ENCODE measurements at regions not wholly inside any gene's neighbourhood (a gene's known extent, or its start where the extent isn't known, plus 50 kb on each side); places are given as distances from the start of the nearest gene placed in this dataset.
"Not testable (repeated sequence)": the region's sequence is repeated elsewhere in the genome, so short reads cannot be mapped to it uniquely, and the experiment has no call there.

DNA sequence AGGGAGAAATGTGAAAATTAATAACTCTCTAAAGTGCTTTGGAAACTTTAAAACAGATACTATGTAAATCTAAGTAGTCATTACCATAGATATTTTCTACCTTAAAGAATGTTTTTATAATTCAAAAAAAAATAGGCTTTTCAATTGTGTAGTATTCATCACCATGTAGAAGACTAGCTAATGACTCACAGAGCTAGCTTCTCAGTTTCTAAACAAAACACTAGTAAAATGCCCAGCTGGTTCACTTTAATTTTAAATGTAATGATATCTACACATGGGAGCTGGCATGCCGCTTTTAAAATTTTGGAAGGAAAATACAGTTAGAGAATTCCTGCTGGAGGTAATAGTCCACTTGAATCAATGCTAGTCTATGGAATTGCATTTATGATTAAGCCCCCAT lies 509.8 kb downstream of the CSNK1G3 start:
- Histone ChIP-seq H3K4me3 (ENCODE audit: control insufficient read depth in 2 of 3, extremely low read depth in 1 of 3, insufficient read depth in 2 of 3, low read depth in 1 of 3, low read length in 3 of 3) (no peak overlapping the region), H3K4me1 (ENCODE audit: control insufficient read depth, extremely low read depth, insufficient read depth, low read length) (no peaks in the 10 kb centered on the region), H3K4me2 (ENCODE audit: control insufficient read depth, extremely low read depth, insufficient read depth, low read depth, low read length) (no peak overlapping the region), H4K20me1 (ENCODE audit: control insufficient read depth, extremely low read depth, insufficient read depth, low read length) (no peaks in the 10 kb centered on the region), H3K9ac (ENCODE audit: control insufficient read depth, extremely low read depth, insufficient read depth, low read length) (no peak overlapping the region), H3K36me3 (ENCODE audit: control insufficient read depth in 2 of 2, extremely low read depth in 1 of 2, insufficient read depth in 2 of 2, low read length in 2 of 2) (no peaks in the 10 kb centered on the region), H2AFZ (ENCODE audit: control insufficient read depth, low read length) (no peak overlapping the region), H3K79me2 (ENCODE audit: control insufficient read depth, insufficient read depth, low read length) (no peaks in the 10 kb centered on the region), H3K27ac (ENCODE audit: control insufficient read depth, insufficient read depth, low read length) (no peak overlapping the region), H3K27me3 (ENCODE audit: control insufficient read depth, extremely low read depth, insufficient read depth, low read length) (no peaks in the 10 kb centered on the region), H3K9me3 (ENCODE audit: control insufficient read depth, low read depth, low read length) (no peaks in the 10 kb centered on the region), H3K9me1 (ENCODE audit: control insufficient read depth, extremely low read depth, insufficient read depth, low read length) (no peaks in the 10 kb centered on the region)
- dilution Hi-C loops (cut with MboI; ENCODE audit: extremely low pct_ligation_motif_present, low sequenced_read_pairs) = no loop called here
- DNase-seq (ENCODE audit: low read depth, low spot score) (no peak), FAIRE-seq (no peak)
- TF ChIP-seq, protein P1, sequence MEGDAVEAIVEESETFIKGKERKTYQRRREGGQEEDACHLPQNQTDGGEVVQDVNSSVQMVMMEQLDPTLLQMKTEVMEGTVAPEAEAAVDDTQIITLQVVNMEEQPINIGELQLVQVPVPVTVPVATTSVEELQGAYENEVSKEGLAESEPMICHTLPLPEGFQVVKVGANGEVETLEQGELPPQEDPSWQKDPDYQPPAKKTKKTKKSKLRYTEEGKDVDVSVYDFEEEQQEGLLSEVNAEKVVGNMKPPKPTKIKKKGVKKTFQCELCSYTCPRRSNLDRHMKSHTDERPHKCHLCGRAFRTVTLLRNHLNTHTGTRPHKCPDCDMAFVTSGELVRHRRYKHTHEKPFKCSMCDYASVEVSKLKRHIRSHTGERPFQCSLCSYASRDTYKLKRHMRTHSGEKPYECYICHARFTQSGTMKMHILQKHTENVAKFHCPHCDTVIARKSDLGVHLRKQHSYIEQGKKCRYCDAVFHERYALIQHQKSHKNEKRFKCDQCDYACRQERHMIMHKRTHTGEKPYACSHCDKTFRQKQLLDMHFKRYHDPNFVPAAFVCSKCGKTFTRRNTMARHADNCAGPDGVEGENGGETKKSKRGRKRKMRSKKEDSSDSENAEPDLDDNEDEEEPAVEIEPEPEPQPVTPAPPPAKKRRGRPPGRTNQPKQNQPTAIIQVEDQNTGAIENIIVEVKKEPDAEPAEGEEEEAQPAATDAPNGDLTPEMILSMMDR (optimal IDR thresholded peaks at IDR 0.05 in 1 of 3, IDR thresholded peaks at IDR 0.05 in 1 of 3, conservative IDR thresholded peaks at IDR 0.05 in 1 of 3; ENCODE audit: extremely low read depth in 1 of 3, insufficient read depth in 2 of 3, low read length in 3 of 3) = no peak
- no peak for TF ChIP-seq EZH2 (IDR thresholded peaks at IDR 0.05; ENCODE audit: low read length)

DNA sequence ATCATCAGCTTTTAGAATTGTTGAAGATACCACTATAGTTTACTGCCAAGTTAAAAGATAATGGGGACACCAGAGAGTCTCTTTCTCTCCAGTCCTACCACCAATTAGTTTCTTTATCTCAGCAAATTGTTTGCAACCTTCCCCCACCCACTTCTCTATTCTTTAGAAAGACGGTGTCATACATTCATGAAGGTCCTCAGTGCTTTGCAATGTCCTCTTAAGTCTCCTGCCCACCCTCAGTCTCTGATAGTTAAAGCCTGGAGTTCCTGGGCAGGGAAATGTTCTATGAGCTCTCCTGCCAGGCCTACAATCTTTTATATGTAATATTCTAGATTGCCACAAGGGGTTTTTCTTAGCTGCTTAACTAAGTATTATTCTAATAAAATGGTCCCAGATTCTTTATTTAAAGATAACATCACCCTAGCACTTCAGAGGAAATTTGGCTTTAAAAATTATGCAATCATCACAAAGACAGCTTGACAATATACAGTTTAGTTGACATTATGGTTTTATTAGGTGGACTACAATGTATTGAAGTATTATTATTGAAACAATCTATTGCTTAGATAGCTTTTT lies 509.2 kb downstream of the CSNK1G3 start:
- dilution Hi-C loops (cut with MboI; ENCODE audit: extremely low pct_ligation_motif_present, low sequenced_read_pairs) = no loop called here
- no peaks in the 10 kb centered on the region for H3K27me3 ChIP-seq (ENCODE audit: control insufficient read depth, extremely low read depth, insufficient read depth, low read length)
- H4K20me1 ChIP-seq (ENCODE audit: control insufficient read depth, extremely low read depth, insufficient read depth, low read length) = no peaks in the 10 kb centered on the region
- H2AFZ ChIP-seq (ENCODE audit: control insufficient read depth, low read length) = no peak overlapping the region
- no peaks in the 10 kb centered on the region for H3K79me2 ChIP-seq (ENCODE audit: control insufficient read depth, insufficient read depth, low read length)
- no peaks in the 10 kb centered on the region for H3K36me3 ChIP-seq (ENCODE audit: control insufficient read depth in 2 of 2, extremely low read depth in 1 of 2, insufficient read depth in 2 of 2, low read length in 2 of 2)
- H3K27ac ChIP-seq (ENCODE audit: control insufficient read depth, insufficient read depth, low read length) = no peak overlapping the region
- H3K4me1 ChIP-seq (ENCODE audit: control insufficient read depth, extremely low read depth, insufficient read depth, low read length) = no peaks in the 10 kb centered on the region
- DNase-seq (ENCODE audit: low read depth, low spot score) = no peak
- H3K4me3 ChIP-seq (ENCODE audit: control insufficient read depth in 2 of 3, extremely low read depth in 1 of 3, insufficient read depth in 2 of 3, low read depth in 1 of 3, low read length in 3 of 3) = no peak overlapping the region
- no peaks in the 10 kb centered on the region for H3K9me1 ChIP-seq (ENCODE audit: control insufficient read depth, extremely low read depth, insufficient read depth, low read length)
- FAIRE-seq = no peak
- no peak overlapping the region for H3K4me2 ChIP-seq (ENCODE audit: control insufficient read depth, extremely low read depth, insufficient read depth, low read depth, low read length)
- H3K9me3 ChIP-seq (ENCODE audit: control insufficient read depth, low read depth, low read length) = no peaks in the 10 kb centered on the region
- TF ChIP-seq EZH2 (IDR thresholded peaks at IDR 0.05; ENCODE audit: low read length) = no peak
- TF ChIP-seq, protein P1 (optimal IDR thresholded peaks at IDR 0.05 in 1 of 3, IDR thresholded peaks at IDR 0.05 in 1 of 3, conservative IDR thresholded peaks at IDR 0.05 in 1 of 3; ENCODE audit: extremely low read depth in 1 of 3, insufficient read depth in 2 of 3, low read length in 3 of 3) = no peak
- no peak overlapping the region for H3K9ac ChIP-seq (ENCODE audit: control insufficient read depth, extremely low read depth, insufficient read depth, low read length)

DNA sequence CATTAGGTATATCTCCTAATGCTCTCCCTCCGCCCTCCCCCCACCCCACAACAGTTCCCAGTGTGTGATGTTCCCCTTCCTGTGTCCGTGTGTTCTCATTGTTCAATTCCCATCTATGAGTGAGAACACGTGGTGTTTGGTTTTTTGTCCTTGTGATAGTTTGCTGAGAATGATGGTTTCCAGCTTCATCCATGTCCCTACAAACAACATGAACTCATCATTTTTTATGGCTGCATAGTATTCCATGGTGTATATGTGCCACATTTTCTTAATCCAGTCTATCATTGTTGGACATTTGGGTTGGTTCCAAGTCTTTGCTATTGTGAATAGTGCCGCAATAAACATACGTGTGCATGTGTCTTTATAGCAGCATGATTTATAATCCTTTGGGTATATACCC lies 505.3 kb downstream of the CSNK1G3 start:
- H3K9ac ChIP-seq (ENCODE audit: control insufficient read depth, extremely low read depth, insufficient read depth, low read length); H3K36me3 ChIP-seq (ENCODE audit: control insufficient read depth in 2 of 2, extremely low read depth in 1 of 2, insufficient read depth in 2 of 2, low read length in 2 of 2); H3K9me1 ChIP-seq (ENCODE audit: control insufficient read depth, extremely low read depth, insufficient read depth, low read length); DNase-seq (ENCODE audit: low read depth, low spot score); H3K4me1 ChIP-seq (ENCODE audit: control insufficient read depth, extremely low read depth, insufficient read depth, low read length); H3K4me3 ChIP-seq (ENCODE audit: control insufficient read depth in 2 of 3, extremely low read depth in 1 of 3, insufficient read depth in 2 of 3, low read depth in 1 of 3, low read length in 3 of 3); H3K27ac ChIP-seq (ENCODE audit: control insufficient read depth, insufficient read depth, low read length); FAIRE-seq; H3K79me2 ChIP-seq (ENCODE audit: control insufficient read depth, insufficient read depth, low read length); H3K9me3 ChIP-seq (ENCODE audit: control insufficient read depth, low read depth, low read length); H3K27me3 ChIP-seq (ENCODE audit: control insufficient read depth, extremely low read depth, insufficient read depth, low read length); dilution Hi-C loops (cut with MboI; ENCODE audit: extremely low pct_ligation_motif_present, low sequenced_read_pairs); H2AFZ ChIP-seq (ENCODE audit: control insufficient read depth, low read length); H3K4me2 ChIP-seq (ENCODE audit: control insufficient read depth, extremely low read depth, insufficient read depth, low read depth, low read length); H4K20me1 ChIP-seq (ENCODE audit: control insufficient read depth, extremely low read depth, insufficient read depth, low read length): not testable (repeated sequence)

Data from keratinocyte (primary cell).